Liver (tissue), 8 donors: ENCODE measurements at regions not wholly inside any gene's neighbourhood (a gene's known extent, or its start where the extent isn't known, plus 50 kb on each side); places are given as distances from the start of the nearest gene placed in this dataset.

Experiments
- DNase-seq: peaks from one replicate; pipeline ENCODE4 v3.0.0-alpha.2; 2017; ENCODE audit warnings: low spot score
- H3K27ac ChIP-seq, 2 donors: one replicate each; pipeline ENCODE4 v1.7.0; 2013; ENCODE audit warnings: inconsistent platforms in 2 of 2, low read length in 2 of 2, control low read depth in 1 of 2, low read depth in 1 of 2, mild to moderate bottlenecking in 1 of 2
- H3K27me3 ChIP-seq, 4 donors: one replicate each; pipeline versions ENCODE4 v1.6.1 to v1.7.0; 2013; ENCODE audit warnings: low read length in 3 of 4, inconsistent platforms in 1 of 4, mild to moderate bottlenecking in 1 of 4, moderate library complexity in 1 of 4; ENCODE audit not compliant: control insufficient read depth in 4 of 4, insufficient read depth in 4 of 4
- H3K36me3 ChIP-seq, 4 donors: one replicate each; pipeline versions ENCODE4 v1.6.1 to v1.7.0; 2013; ENCODE audit warnings: low read length in 3 of 4, mild to moderate bottlenecking in 3 of 4, low read depth in 1 of 4, moderate library complexity in 1 of 4; ENCODE audit not compliant: control insufficient read depth in 4 of 4, insufficient read depth in 3 of 4
- H3K4me1 ChIP-seq, 4 donors: one replicate each; pipeline versions ENCODE4 v1.6.1 to v1.7.0; 2013; ENCODE audit warnings: low read length in 3 of 4, mild to moderate bottlenecking in 3 of 4, moderate library complexity in 1 of 4; ENCODE audit not compliant: control insufficient read depth in 4 of 4, insufficient read depth in 4 of 4
- H3K4me3 ChIP-seq, 3 donors: one replicate each; pipeline versions ENCODE4 v1.6.1 to v1.7.0; 2013; ENCODE audit warnings: low read length in 3 of 3, control low read depth in 1 of 3, low read depth in 1 of 3, mild to moderate bottlenecking in 1 of 3
- H3K9ac ChIP-seq, 2 donors: one replicate each; pipeline ENCODE4 v1.7.0; 2013; ENCODE audit warnings: low read length in 2 of 2, mild to moderate bottlenecking in 2 of 2, moderate library complexity in 2 of 2, control low read depth in 1 of 2, low read depth in 1 of 2
- H3K9me3 ChIP-seq, 4 donors: one replicate each; pipeline versions ENCODE4 v1.6.1 to v1.7.0; 2013; ENCODE audit warnings: low read length in 3 of 4; ENCODE audit not compliant: control insufficient read depth in 4 of 4
- ATF3 ChIP-seq: IDR thresholded peaks from 2 replicates; pipeline ENCODE4 v1.6.1; 2016; ENCODE audit warnings: antibody characterized with exemption
- CTCF ChIP-seq: fragments of 150-350 bp; IDR thresholded peaks from 2 replicates; pipeline ENCODE4 v1.5.1; 2017; ENCODE audit warnings: improper control_type of control experiment, low read depth, low read length; ENCODE audit not compliant: missing input control
- EGR1 ChIP-seq, 2 donors: IDR thresholded peaks; 2 replicates each; pipeline ENCODE4 v1.6.1; 2016 to 2018; ENCODE audit warnings: antibody characterized with exemption in 2 of 2, low read depth in 2 of 2
- FOXA1 ChIP-seq: IDR thresholded peaks from 2 replicates; pipeline ENCODE4 v1.6.1; 2016; ENCODE audit warnings: antibody characterized with exemption
- FOXA2 ChIP-seq: IDR thresholded peaks from 2 replicates; pipeline ENCODE4 v1.6.1; 2016; ENCODE audit warnings: antibody characterized with exemption
- GABPA ChIP-seq, 2 donors: IDR thresholded peaks in 1 of 2; conservative IDR thresholded peaks in 1 of 2; 2 replicates each; pipeline ENCODE4 v1.6.1; 2016; ENCODE audit warnings: antibody characterized with exemption in 2 of 2, mild to moderate bottlenecking in 1 of 2, moderate library complexity in 1 of 2
- HNF4A ChIP-seq, 2 donors: conservative IDR thresholded peaks; 2 replicates each; pipeline ENCODE4 v1.6.1; 2016; ENCODE audit warnings: antibody characterized with exemption in 2 of 2, mild to moderate bottlenecking in 2 of 2
- HNF4G ChIP-seq: IDR thresholded peaks from 2 replicates; pipeline ENCODE4 v1.6.1; 2016; ENCODE audit warnings: antibody characterized with exemption
- JUND ChIP-seq, 2 donors: IDR thresholded peaks; 2 replicates each; pipeline ENCODE4 v1.6.1; 2016; ENCODE audit warnings: antibody characterized with exemption in 2 of 2
- MAX ChIP-seq: IDR thresholded peaks from 2 replicates; pipeline ENCODE4 v1.6.1; 2016; ENCODE audit warnings: antibody characterized with exemption
- NR2F2 ChIP-seq: IDR thresholded peaks from 2 replicates; pipeline ENCODE4 v1.6.1; 2016; ENCODE audit warnings: antibody characterized with exemption
- RXRA ChIP-seq, 2 donors: IDR thresholded peaks; 2 replicates each; pipeline ENCODE4 v1.6.1; 2017 to 2018; ENCODE audit warnings: antibody characterized with exemption in 2 of 2, mild to moderate bottlenecking in 1 of 2
- SP1 ChIP-seq: IDR thresholded peaks from 2 replicates; pipeline ENCODE4 v1.6.1; 2018; ENCODE audit warnings: antibody characterized with exemption, mild to moderate bottlenecking
- TAF1 ChIP-seq: conservative IDR thresholded peaks from 2 replicates; pipeline ENCODE4 v1.6.1; 2016; ENCODE audit warnings: antibody characterized with exemption, mild to moderate bottlenecking
- YY1 ChIP-seq: IDR thresholded peaks from 2 replicates; pipeline ENCODE4 v1.6.1; 2016; ENCODE audit warnings: antibody characterized with exemption, mild to moderate bottlenecking
- ZBTB33 ChIP-seq: IDR thresholded peaks from 2 replicates; pipeline ENCODE4 v1.6.1; 2016; ENCODE audit warnings: antibody characterized with exemption
- WGBS: extraction: QIAGEN DNeasy Blood & Tissue Kit; methylation state at CpG from one replicate; pipeline ENCODE4 v1.1.7; 2013; 5-methylcytosine and 5-hydroxymethylcytosine counted together
- donor health status: healthy.
- donor health status: healthy.
- donor health status: healthy.
- donor health status: healthy.
- donor health status: healthy.

GRCh38 chr6:143595251-143596036, 82.3 kb upstream of the PHACTR2 start (continued):
- TF ChIP-seq JUND (IDR thresholded peaks at IDR 0.05) (no peak), HNF4G (no peak), ZBTB33 (no peak)

GRCh38 chr6:143594647-143595046, 83.1 kb upstream of the PHACTR2 start:
- Histone ChIP-seq H3K9me3 (no peaks in the 10 kb centered on the region), H3K36me3 (no peaks in the 10 kb centered on the region), H3K27me3 (no peaks in the 10 kb centered on the region), H3K4me3 (no peak overlapping the region), H3K27ac (no peak overlapping the region), H3K9ac (no peak overlapping the region), H3K4me1 (no peaks in the 10 kb centered on the region)
- TF ChIP-seq GABPA (IDR thresholded peaks at IDR 0.05 in 1 of 2, conservative IDR thresholded peaks at IDR 0.05 in 1 of 2) (no peak), HNF4A (conservative IDR thresholded peaks at IDR 0.05) (no peak), MAX (no peak), SP1 (no peak), ZBTB33 (no peak), TAF1 (no peak)
- DNase-seq: no peak
- WGBS: 90% methylated on average over 4 of the region's 4 CpGs

GRCh38 chr6:143592335-143592734, 80.8 kb upstream of the FUCA2 start:
- no peaks in the 10 kb centered on the region for H3K9me3 ChIP-seq
- H3K4me3 ChIP-seq: no peak overlapping the region
- no peaks in the 10 kb centered on the region for H3K36me3 ChIP-seq
- no peak overlapping the region for H3K9ac ChIP-seq
- DNase-seq: no peak
- TF ChIP-seq NR2F2 (no peak), SP1 (no peak), ATF3 (no peak), HNF4A (conservative IDR thresholded peaks at IDR 0.05) (no peak), YY1 (no peak), CTCF (no peak), TAF1 (no peak), JUND (IDR thresholded peaks at IDR 0.05) (no peak), RXRA (IDR thresholded peaks at IDR 0.05) (no peak), GABPA (IDR thresholded peaks at IDR 0.05 in 1 of 2, conservative IDR thresholded peaks at IDR 0.05 in 1 of 2) (no peak), FOXA2 (no peak), EGR1 (IDR thresholded peaks at IDR 0.05; ENCODE audit: low read depth in 2 of 2) (no peak), MAX (no peak), FOXA1 (no peak)
- WGBS: 85% methylated on average over 6 of the region's 6 CpGs
- no peaks in the 10 kb centered on the region for H3K27me3 ChIP-seq
- H3K4me1 ChIP-seq: no peaks in the 10 kb centered on the region
- no peak overlapping the region for H3K27ac ChIP-seq
